ENCODE measurements at regions not wholly inside any gene's neighbourhood (a gene's known extent, or its start where the extent isn't known, plus 50 kb on each side); places are given as distances from the start of the nearest gene placed in this dataset.

DNA sequence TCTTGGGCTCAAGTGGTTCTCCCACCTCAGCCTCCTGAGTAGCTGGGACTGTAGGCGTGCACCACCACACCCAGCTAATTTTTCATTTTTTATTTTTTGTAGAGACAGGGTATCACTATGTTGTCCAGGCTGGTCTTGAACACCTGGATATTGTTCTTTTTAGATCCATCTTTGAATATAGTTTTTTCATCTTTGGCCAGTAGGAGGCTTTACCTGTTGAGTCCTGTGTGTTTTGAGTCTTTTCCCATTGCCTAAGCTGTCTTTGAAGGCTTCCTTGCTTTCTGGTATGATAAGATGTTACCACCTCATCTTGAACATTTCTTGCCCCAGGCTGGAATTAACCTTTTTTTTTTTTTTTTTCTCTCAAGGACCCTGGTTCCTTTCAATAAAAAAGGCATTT lies 387.8 kb upstream of the RUNX1 start:
- TF ChIP-seq CEBPB (IDR thresholded peaks at IDR 0.05) (no peak), EGR1 (IDR thresholded peaks at IDR 0.05) (no peak), FOXM1 (IDR thresholded peaks at IDR 0.05; ENCODE audit: borderline replicate concordance, low read depth) (no peak), EP300 (IDR thresholded peaks at IDR 0.05; ENCODE audit: borderline replicate concordance) (no peak), ZBTB7A (IDR thresholded peaks at IDR 0.05; ENCODE audit: low read depth) (no peak), TAF1 (IDR thresholded peaks at IDR 0.05; ENCODE audit: low read depth) (no peak), CREB1 (IDR thresholded peaks at IDR 0.05; ENCODE audit: low read depth) (no peak)
- TF ChIP-seq, protein P1, sequence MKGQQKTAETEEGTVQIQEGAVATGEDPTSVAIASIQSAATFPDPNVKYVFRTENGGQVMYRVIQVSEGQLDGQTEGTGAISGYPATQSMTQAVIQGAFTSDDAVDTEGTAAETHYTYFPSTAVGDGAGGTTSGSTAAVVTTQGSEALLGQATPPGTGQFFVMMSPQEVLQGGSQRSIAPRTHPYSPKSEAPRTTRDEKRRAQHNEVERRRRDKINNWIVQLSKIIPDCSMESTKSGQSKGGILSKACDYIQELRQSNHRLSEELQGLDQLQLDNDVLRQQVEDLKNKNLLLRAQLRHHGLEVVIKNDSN (IDR thresholded peaks at IDR 0.05) = no peak
- TF ChIP-seq, protein P2, sequence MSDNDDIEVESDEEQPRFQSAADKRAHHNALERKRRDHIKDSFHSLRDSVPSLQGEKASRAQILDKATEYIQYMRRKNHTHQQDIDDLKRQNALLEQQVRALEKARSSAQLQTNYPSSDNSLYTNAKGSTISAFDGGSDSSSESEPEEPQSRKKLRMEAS (IDR thresholded peaks at IDR 0.05) = no peak

DNA sequence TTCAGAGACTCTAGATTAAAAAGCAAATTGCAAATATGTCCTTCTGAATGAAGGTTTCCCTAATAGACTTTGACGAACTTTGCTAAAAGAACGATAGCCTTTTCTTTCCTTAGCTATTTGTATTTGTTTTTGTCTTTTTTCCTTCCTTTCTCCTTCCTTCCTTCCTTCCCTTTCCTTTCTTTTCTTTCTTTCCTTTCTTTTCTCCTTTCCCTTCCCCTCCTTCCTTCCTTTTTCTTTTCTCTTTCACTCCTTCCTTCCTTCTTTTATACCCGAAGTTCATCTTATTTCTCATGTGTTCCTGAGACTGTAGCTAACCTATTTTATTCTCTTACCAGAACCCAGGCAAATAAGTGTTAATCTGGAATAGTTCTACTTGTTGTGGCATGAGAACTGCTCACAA lies 381.2 kb upstream of the RUNX1 start:
- no peak for TF ChIP-seq TEAD4 (IDR thresholded peaks at IDR 0.05)
- TF ChIP-seq, protein P1 (IDR thresholded peaks at IDR 0.05) = no peak
- no peak for TF ChIP-seq ZBTB7A (IDR thresholded peaks at IDR 0.05; ENCODE audit: low read depth)
- TF ChIP-seq, protein P3, sequence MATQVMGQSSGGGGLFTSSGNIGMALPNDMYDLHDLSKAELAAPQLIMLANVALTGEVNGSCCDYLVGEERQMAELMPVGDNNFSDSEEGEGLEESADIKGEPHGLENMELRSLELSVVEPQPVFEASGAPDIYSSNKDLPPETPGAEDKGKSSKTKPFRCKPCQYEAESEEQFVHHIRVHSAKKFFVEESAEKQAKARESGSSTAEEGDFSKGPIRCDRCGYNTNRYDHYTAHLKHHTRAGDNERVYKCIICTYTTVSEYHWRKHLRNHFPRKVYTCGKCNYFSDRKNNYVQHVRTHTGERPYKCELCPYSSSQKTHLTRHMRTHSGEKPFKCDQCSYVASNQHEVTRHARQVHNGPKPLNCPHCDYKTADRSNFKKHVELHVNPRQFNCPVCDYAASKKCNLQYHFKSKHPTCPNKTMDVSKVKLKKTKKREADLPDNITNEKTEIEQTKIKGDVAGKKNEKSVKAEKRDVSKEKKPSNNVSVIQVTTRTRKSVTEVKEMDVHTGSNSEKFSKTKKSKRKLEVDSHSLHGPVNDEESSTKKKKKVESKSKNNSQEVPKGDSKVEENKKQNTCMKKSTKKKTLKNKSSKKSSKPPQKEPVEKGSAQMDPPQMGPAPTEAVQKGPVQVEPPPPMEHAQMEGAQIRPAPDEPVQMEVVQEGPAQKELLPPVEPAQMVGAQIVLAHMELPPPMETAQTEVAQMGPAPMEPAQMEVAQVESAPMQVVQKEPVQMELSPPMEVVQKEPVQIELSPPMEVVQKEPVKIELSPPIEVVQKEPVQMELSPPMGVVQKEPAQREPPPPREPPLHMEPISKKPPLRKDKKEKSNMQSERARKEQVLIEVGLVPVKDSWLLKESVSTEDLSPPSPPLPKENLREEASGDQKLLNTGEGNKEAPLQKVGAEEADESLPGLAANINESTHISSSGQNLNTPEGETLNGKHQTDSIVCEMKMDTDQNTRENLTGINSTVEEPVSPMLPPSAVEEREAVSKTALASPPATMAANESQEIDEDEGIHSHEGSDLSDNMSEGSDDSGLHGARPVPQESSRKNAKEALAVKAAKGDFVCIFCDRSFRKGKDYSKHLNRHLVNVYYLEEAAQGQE (IDR thresholded peaks at IDR 0.05; ENCODE audit: low read depth) = no peak
- no peak for TF ChIP-seq TCF12 (IDR thresholded peaks at IDR 0.05; ENCODE audit: low read depth)
- TF ChIP-seq TAF1 (IDR thresholded peaks at IDR 0.05; ENCODE audit: low read depth) = no peak
- TF ChIP-seq, protein P2 (IDR thresholded peaks at IDR 0.05) = no peak
- no peak for TF ChIP-seq EP300 (IDR thresholded peaks at IDR 0.05; ENCODE audit: borderline replicate concordance)

DNA sequence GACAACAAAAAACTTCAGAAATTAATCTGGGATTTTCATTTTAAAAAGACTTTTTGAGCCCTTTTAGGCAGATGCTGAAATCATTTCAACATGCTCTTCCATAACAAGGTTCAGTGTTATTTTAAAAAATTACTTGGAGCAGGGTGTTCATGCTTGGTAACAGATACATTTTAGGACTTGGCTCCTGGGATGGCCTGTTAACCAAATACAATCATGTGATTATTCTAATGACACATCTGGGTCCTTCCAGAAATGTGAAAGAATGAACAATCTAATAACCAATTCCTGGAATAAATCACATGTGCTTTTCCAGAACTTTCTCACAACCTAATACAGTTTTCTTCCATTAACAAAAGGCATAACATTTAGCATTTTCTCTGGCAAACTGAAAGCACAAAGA lies 379.8 kb upstream of the RUNX1 start:
- TF ChIP-seq EP300 (IDR thresholded peaks at IDR 0.05; ENCODE audit: borderline replicate concordance) (no peak), FOXM1 (IDR thresholded peaks at IDR 0.05; ENCODE audit: borderline replicate concordance, low read depth) (no peak), RAD21 (IDR thresholded peaks at IDR 0.05; ENCODE audit: low read depth) (no peak), YY1 (IDR thresholded peaks at IDR 0.05; ENCODE audit: low read depth) (no peak), CREB1 (IDR thresholded peaks at IDR 0.05; ENCODE audit: low read depth) (no peak), NFIC (IDR thresholded peaks at IDR 0.05) (no peak), TEAD4 (IDR thresholded peaks at IDR 0.05) (no peak), TAF1 (IDR thresholded peaks at IDR 0.05; ENCODE audit: low read depth) (no peak), TCF12 (IDR thresholded peaks at IDR 0.05; ENCODE audit: low read depth) (no peak), EGR1 (IDR thresholded peaks at IDR 0.05) (no peak), ZBTB7A (IDR thresholded peaks at IDR 0.05; ENCODE audit: low read depth) (no peak), CEBPB (IDR thresholded peaks at IDR 0.05) (no peak)
- TF ChIP-seq, protein P3 (IDR thresholded peaks at IDR 0.05; ENCODE audit: low read depth) = no peak
- TF ChIP-seq, protein P2 (IDR thresholded peaks at IDR 0.05) = no peak
- TF ChIP-seq, protein P1 (IDR thresholded peaks at IDR 0.05) = no peak

DNA sequence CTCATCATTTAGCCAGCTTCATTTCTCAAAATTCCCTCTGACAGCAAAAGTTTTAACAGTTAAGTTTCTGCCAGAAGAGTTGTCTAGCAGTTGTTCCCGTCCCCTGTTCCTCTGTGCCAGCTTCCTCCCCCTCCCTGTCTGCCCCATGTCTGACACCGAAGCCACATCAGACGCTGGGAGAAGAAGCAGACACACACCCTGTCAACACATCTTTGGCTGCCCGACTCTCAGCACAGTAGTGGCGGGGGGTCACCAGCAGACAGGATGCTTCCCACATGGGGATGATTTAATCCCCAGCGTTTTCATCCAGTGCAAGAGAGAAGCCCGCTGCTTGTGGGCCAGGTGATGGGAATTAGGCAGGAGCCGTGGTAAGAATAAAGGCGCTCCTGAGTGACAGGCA lies 379.4 kb upstream of the RUNX1 start:
- TF ChIP-seq, protein P1 (IDR thresholded peaks at IDR 0.05) = no peak
- TF ChIP-seq FOXM1 (IDR thresholded peaks at IDR 0.05; ENCODE audit: borderline replicate concordance, low read depth) (no peak), TEAD4 (IDR thresholded peaks at IDR 0.05) (no peak), RAD21 (IDR thresholded peaks at IDR 0.05; ENCODE audit: low read depth) (no peak), EGR1 (IDR thresholded peaks at IDR 0.05) (no peak), EP300 (IDR thresholded peaks at IDR 0.05; ENCODE audit: borderline replicate concordance) (no peak), NFIC (IDR thresholded peaks at IDR 0.05) (no peak), YY1 (IDR thresholded peaks at IDR 0.05; ENCODE audit: low read depth) (no peak), CREB1 (IDR thresholded peaks at IDR 0.05; ENCODE audit: low read depth) (no peak), ZBTB7A (IDR thresholded peaks at IDR 0.05; ENCODE audit: low read depth) (no peak), TAF1 (IDR thresholded peaks at IDR 0.05; ENCODE audit: low read depth) (no peak), TCF12 (IDR thresholded peaks at IDR 0.05; ENCODE audit: low read depth) (no peak)
- TF ChIP-seq, protein P3 (IDR thresholded peaks at IDR 0.05; ENCODE audit: low read depth) = no peak
- TF ChIP-seq, protein P2 (IDR thresholded peaks at IDR 0.05) = no peak

All from Ishikawa (cell line).